Vagina (tissue), 2 donors: ENCODE measurements at regions not wholly inside any gene's neighbourhood (a gene's known extent, or its start where the extent isn't known, plus 50 kb on each side); places are given as distances from the start of the nearest gene placed in this dataset.

Experiments used
- CTCF ChIP-seq, 3 experiments: fragments of 450-650 bp in 2 of 3; fragments of 200-600 bp in 1 of 3; sonication (generic) in 1 of 3; IDR thresholded peaks; one replicate each; pipeline ENCODE4 v1.5.1; 2017 to 2019; ENCODE audit warnings: antibody characterized with exemption in 3 of 3, mild to moderate bottlenecking in 2 of 3, moderate library complexity in 2 of 3
- POLR2A ChIP-seq, 2 donors: fragments of 450-650 bp; IDR thresholded peaks; one replicate each; pipeline ENCODE4 v1.6.1; 2017; ENCODE audit warnings: antibody characterized with exemption in 2 of 2, mild to moderate bottlenecking in 2 of 2, moderate library complexity in 2 of 2

GRCh38 chr2:6068429-6068828 lies 376.2 kb downstream of the SOX11 start:
- TF ChIP-seq CTCF (IDR thresholded peaks at IDR 0.05) = no peak
- TF ChIP-seq POLR2A (IDR thresholded peaks at IDR 0.05) = no peak
